ENCODE measurements at regions not wholly inside any gene's neighbourhood (a gene's known extent, or its start where the extent isn't known, plus 50 kb on each side); places are given as distances from the start of the nearest gene placed in this dataset.

DNA sequence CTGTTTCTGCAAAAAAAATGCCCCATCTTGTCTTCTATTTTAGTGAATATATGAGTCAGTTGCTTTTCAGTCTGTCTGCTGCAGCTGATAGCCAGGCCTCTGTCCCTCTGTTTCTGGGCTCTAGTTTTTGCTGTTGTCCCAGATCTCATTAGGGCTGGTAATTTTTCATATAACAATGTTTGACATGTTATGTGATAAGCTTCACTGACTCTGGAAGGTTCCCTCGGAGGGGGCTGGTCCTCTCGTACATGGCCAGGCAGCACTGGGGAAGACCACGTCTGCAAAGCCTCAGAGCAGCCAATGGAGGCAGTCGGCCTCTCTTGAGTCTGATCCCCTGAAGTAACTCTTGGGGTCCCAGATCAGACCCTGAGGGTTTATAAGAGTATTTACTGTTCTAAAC lies 223.8 kb downstream of the THBS2 start:
- Histone ChIP-seq H3K4me2 (ENCODE audit: low read depth, low read length) (no peak overlapping the region), H4K8ac (ENCODE audit: low read depth in 2 of 2, low read length in 2 of 2) (no peak overlapping the region), H2BK20ac (ENCODE audit: low read depth, low read length) (no peak overlapping the region), H2BK120ac (ENCODE audit: low read depth, low read length) (no peak overlapping the region), H4K5ac (ENCODE audit: low read depth, low read length) (no peak overlapping the region), H3K4me1 (ENCODE audit: control insufficient read depth, insufficient read depth, low read length) (no peaks in the 10 kb centered on the region), H3K18ac (ENCODE audit: low read depth, low read length) (no peak overlapping the region), H4K20me1 (ENCODE audit: insufficient read depth, low read length) (no peaks in the 10 kb centered on the region), H3K4ac (ENCODE audit: low read depth, low read length) (no peak overlapping the region), H3K27ac (ENCODE audit: insufficient read depth, low read length) (no peak overlapping the region), H3K56ac (ENCODE audit: extremely low read depth, insufficient read depth, low read length) (no peak overlapping the region), H2BK5ac (ENCODE audit: low read depth, low read length, poor library complexity, severe bottlenecking) (no peak overlapping the region), H3K9me1 (ENCODE audit: insufficient read depth, low read length) (no peaks in the 10 kb centered on the region), H3K14ac (replicated peaks; ENCODE audit: low read depth, low read length) (no peak overlapping the region), H3K36me3 (ENCODE audit: control insufficient read depth, insufficient read depth, low read length) (no peaks in the 10 kb centered on the region), H4K91ac (ENCODE audit: insufficient read depth, low read depth, low read length) (no peak overlapping the region), H3K9me3 (ENCODE audit: control insufficient read depth, insufficient read depth, low read length) (no peaks in the 10 kb centered on the region), H2BK15ac (ENCODE audit: low read depth, low read length) (no peak overlapping the region), H2AK5ac (ENCODE audit: low read depth, low read length) (no peak overlapping the region), H3K27me3 (ENCODE audit: control insufficient read depth, insufficient read depth, low read length) (peaks cover 3% of the 10 kb centered on the region; the same call in 1 of the 2 replicates), H3K4me3 (ENCODE audit: insufficient read depth, low read depth, low read length) (no peak overlapping the region), H2AFZ (replicated peaks; ENCODE audit: low read length, poor library complexity) (peak overlapping the region; percentile 49), H2AK9ac (replicated peaks; ENCODE audit: low read depth, low read length, poor library complexity) (no peak overlapping the region), H3K23ac (ENCODE audit: low read depth, low read length) (no peak overlapping the region), H3K79me1 (ENCODE audit: low read depth in 1 of 2, low read length in 2 of 2) (no peaks in the 10 kb centered on the region), H3K9ac (ENCODE audit: low read depth, low read length) (no peak overlapping the region)
- in situ Hi-C loops (cut with MboI; ENCODE audit: low sequenced_read_pairs), result no loop called here
- ChIA-PET CTCF (no interaction called here), POLR2A (ENCODE audit: unreplicated experiment) (no interaction called here)
- ATAC-seq (ENCODE audit: low read depth), result no peak
- TF ChIP-seq BHLHE40 (IDR thresholded peaks at IDR 0.05; ENCODE audit: low read depth, low read length), result no peak
- intact Hi-C loops (cut with micrococcal nuclease), result no loop called here
- 58% methylated on average over 3 of the region's 4 CpGs; no CpG with 5 or more reads in 1 of the 2 experiments for WGBS, 2 experiments (ENCODE audit: extremely low coverage in 2 of 2, insufficient read length in 1 of 2)
- dilution Hi-C loops (cut with HindIII; ENCODE audit: low sequenced_read_pairs, unreplicated experiment), result no loop called here
- no peak for DNase-seq
- BruUV-seq (replicated peaks), result no TSS peak
